ENCODE measurements at regions not wholly inside any gene's neighbourhood (a gene's known extent, or its start where the extent isn't known, plus 50 kb on each side); places are given as distances from the start of the nearest gene placed in this dataset.

DNA sequence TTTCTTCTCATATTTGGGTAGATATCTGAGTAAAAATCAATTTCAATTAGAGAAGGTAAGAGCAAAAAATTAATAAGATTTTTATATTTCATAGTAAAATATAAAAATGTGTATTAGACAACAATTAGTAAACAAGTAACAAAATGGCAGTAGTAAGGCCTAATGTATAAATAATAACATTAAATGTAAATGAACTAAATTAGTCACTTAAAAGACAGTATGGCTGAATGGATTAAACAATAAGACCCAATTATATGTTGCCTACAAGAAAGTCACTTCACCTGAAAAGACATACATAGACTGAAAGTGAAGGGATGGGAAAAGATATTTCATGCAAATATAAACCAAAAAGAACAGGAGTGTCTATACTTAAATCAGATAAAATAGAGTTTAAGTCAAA, 147.6 kb downstream of the TRMT11 start:
- Mint-ChIP-seq H3K27me3 (ENCODE audit: insufficient read depth) (no peaks in the 10 kb centered on the region), H3K4me3 (no peak overlapping the region), H3K36me3 (ENCODE audit: low read depth) (no peaks in the 10 kb centered on the region), H3K9me3 (no peaks in the 10 kb centered on the region), H3K27ac (no peak overlapping the region), H3K4me1 (ENCODE audit: low read depth) (no peaks in the 10 kb centered on the region)
- DNase-seq, result no peak
- TF ChIP-seq, protein P1, sequence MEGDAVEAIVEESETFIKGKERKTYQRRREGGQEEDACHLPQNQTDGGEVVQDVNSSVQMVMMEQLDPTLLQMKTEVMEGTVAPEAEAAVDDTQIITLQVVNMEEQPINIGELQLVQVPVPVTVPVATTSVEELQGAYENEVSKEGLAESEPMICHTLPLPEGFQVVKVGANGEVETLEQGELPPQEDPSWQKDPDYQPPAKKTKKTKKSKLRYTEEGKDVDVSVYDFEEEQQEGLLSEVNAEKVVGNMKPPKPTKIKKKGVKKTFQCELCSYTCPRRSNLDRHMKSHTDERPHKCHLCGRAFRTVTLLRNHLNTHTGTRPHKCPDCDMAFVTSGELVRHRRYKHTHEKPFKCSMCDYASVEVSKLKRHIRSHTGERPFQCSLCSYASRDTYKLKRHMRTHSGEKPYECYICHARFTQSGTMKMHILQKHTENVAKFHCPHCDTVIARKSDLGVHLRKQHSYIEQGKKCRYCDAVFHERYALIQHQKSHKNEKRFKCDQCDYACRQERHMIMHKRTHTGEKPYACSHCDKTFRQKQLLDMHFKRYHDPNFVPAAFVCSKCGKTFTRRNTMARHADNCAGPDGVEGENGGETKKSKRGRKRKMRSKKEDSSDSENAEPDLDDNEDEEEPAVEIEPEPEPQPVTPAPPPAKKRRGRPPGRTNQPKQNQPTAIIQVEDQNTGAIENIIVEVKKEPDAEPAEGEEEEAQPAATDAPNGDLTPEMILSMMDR (IDR thresholded peaks at IDR 0.05), result no peak

- no peak for DNase-seq
- TF ChIP-seq, protein P1 (IDR thresholded peaks at IDR 0.05), result no peak
- Mint-ChIP-seq H3K4me3 (no peak overlapping the region), H3K27ac (no peak overlapping the region), H3K4me1 (ENCODE audit: low read depth) (no peaks in the 10 kb centered on the region), H3K27me3 (ENCODE audit: insufficient read depth) (no peaks in the 10 kb centered on the region), H3K36me3 (ENCODE audit: low read depth) (no peaks in the 10 kb centered on the region), H3K9me3 (no peaks in the 10 kb centered on the region)
Measured at GRCh38 chr6:126134491-126134890, 148.2 kb downstream of the TRMT11 start.

GRCh38 chr6:126140015-126140414, 153.7 kb downstream of the TRMT11 start:
- Mint-ChIP-seq H3K36me3 (ENCODE audit: low read depth) (no peaks in the 10 kb centered on the region), H3K27me3 (ENCODE audit: insufficient read depth) (peaks cover under 1% of the 10 kb centered on the region; the same call in 1 of the 2 replicates), H3K4me3 (no peak overlapping the region), H3K9me3 (no peaks in the 10 kb centered on the region), H3K27ac (no peak overlapping the region), H3K4me1 (ENCODE audit: low read depth) (no peaks in the 10 kb centered on the region)
- DNase-seq, result no peak
- TF ChIP-seq, protein P1 (IDR thresholded peaks at IDR 0.05), result no peak

DNA sequence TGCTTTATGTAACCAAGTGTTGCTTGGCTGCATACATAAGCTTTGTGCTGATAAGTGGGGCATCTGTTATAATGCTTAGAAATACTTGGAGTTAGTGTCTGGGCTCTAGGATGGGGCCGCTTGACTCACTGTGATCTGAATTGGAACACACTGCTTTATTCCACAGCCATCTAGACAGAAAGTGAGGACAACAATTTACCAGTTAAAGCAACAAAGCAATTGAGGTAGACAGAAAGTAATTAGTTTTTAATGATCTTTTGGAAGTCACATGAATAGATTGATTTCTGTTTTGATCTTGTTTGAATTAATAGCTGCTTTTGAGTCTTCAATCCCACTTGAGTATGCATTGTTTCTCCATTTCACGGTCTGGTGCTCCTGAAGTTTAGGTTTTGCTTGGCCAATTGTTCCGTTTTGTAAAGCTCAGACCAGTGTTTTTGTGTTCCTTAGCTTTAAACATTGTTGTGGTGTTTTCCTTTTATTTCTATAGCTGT, 157.5 kb downstream of the TRMT11 start:
- H3K9me3 Mint-ChIP-seq, result no peaks in the 10 kb centered on the region
- no peaks in the 10 kb centered on the region for H3K36me3 Mint-ChIP-seq (ENCODE audit: low read depth)
- no peak overlapping the region for H3K4me3 Mint-ChIP-seq
- H3K27ac Mint-ChIP-seq, result no peak overlapping the region
- H3K27me3 Mint-ChIP-seq (ENCODE audit: insufficient read depth), result peaks cover 2% of the 10 kb centered on the region; the same call in 1 of the 2 replicates
- TF ChIP-seq, protein P1 (IDR thresholded peaks at IDR 0.05), result no peak
- no peaks in the 10 kb centered on the region for H3K4me1 Mint-ChIP-seq (ENCODE audit: low read depth)
- DNase-seq, result no peak

- Mint-ChIP-seq H3K4me1 (ENCODE audit: low read depth) (no peaks in the 10 kb centered on the region), H3K4me3 (no peak overlapping the region), H3K27ac (no peak overlapping the region), H3K9me3 (no peaks in the 10 kb centered on the region), H3K36me3 (ENCODE audit: low read depth) (no peaks in the 10 kb centered on the region), H3K27me3 (ENCODE audit: insufficient read depth) (peaks cover 2% of the 10 kb centered on the region; the same call in 1 of the 2 replicates)
- TF ChIP-seq, protein P1 (IDR thresholded peaks at IDR 0.05), result no peak
- no peak for DNase-seq
Measured at GRCh38 chr6:126145351-126145750, 159.0 kb downstream of the TRMT11 start.
